HG02870 (cell line): ENCODE measurements at regions not wholly inside any gene's neighbourhood (a gene's known extent, or its start where the extent isn't known, plus 50 kb on each side); places are given as distances from the start of the nearest gene placed in this dataset.

Experiments used
- ATAC-seq: cut with Tn5 transposase; IDR thresholded peaks from one replicate; pipeline ENCODE4 v1.9.1; 2021; ENCODE audit warnings: mild to moderate bottlenecking, moderate library complexity; ENCODE audit not compliant: unreplicated experiment

GRCh38 chr2:150319658-150320555 lies 167.6 kb downstream of the RND3 start:
- no peak for ATAC-seq

- ATAC-seq = no peak
These were observed 168.4 kb downstream of the RND3 start for GRCh38 chr2:150319085-150319484.

DNA sequence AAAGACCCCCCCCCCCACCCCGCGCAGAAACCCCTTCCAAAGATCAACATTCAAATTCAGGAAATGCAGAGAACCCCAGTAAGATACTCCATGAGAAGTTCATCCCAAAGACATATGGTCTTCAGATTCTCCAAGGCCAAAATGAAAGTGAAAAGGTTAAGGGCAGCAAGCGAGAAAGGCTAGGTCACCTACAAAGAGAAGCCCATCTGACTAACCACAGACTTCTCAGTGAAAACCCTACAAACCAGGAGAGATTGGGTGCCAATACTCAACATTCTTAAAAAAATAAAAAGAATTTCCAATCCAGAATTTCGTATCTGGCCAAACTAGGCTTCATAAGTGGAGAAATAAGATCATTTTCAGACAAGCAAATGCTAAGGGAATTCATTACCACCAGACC lies 175.2 kb downstream of the RND3 start:
- no peak for ATAC-seq

DNA sequence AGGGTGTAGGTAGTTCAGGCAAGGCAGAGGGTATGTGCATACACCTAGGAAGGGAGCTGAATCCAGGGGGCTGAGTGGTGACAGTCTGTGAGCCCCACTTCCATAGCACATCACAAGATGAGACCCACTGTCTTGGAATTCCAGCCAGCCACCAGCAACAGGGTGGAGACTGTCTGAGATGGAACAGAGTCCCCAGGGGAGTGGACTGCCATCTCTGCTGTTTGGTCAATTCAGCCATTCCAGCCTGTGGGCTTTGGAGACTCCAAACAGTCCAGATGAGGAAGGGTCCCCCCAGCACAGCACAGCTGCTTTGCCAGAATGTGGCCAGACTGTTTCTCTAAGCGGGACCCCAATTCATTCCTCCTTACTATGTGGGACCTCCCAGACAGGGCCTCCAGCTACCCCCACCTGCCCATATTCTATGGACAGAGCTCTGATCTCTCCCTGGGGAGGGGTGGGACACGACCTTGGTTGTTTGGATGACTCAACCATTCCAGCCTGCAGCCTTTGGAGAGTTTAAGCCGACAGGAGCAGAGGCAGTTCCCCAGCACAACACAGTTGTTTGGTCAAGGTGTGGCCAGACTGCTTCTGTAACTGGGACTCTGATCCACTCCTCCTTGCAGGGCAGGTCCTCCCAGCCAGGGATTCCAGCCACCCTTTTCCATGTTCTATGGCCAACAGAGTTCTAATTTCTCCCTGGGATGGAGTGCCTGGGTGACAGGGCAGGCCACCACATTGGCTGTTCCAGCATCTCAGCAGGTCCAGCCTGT lies 178.0 kb downstream of the RND3 start:
- no peak for ATAC-seq

DNA sequence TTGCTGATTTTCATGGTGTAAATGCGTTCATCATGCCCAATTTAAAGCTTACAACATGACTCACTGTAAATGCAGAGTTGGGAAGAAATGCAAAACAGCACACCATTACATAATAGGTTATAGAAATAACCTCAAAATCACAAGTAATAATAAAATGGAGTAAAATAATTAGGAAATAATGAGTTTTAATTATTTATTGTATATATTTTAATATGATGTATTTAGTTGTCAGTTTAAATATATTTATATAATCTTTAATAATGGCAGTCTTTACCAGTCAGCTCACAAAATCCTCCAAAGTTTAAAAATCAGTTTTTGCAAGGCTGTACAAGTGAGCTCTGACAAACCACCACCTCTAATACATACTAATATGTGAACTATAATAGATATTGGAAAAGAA lies 180.2 kb downstream of the RND3 start:
- no peak for ATAC-seq

DNA sequence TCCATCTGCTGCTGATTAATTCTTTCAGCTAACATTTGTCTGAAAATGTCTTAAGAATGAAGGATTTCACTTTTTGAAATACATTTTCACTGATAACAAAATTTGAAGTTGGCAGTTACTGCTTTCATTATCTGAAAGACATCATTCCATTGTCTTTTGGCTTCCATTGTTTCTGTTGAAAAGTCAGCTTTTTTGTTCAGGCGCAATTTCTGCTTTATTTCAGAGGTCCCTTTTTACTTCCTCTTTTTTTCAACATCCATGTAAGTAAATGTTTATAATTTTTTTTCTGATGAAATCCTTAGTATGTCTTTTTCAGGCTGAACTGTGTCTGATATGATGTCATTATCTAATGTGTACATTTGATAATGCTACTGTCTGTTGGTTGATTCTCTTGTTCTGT lies 184.2 kb downstream of the RND3 start:
- ATAC-seq = no peak

DNA sequence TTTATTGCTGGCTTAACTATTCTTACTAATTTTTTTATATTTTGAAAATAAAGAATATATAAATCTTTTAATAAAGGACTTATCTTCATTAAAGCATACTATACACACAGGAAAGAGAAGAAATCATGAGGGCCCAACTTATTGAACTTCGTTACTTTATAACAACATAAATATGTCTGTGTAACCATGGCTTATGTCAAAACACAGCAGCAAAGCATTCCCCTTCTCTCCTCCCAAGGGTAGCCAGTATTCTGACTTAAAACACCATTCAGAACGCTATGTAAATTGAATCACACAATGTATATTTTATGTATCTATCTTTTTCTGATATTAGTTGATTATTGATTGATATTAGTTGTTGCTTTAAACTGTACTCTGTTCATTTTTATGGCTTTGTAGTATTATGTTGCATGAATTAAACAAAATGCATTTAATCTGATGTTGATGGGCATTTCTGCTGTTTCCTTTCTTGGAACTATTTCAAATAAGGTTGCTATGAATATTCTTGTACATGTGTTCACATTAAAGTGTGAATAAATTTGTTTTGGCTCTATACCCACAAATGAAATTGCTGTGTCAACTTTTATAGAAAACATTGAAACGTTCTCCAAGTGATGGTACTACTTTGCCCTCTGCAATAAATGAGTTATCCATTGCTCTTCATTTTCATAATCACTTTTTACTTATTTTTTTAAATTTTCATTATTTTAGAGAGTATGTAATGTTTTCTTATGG lies 188.7 kb downstream of the RND3 start:
- no peak for ATAC-seq

DNA sequence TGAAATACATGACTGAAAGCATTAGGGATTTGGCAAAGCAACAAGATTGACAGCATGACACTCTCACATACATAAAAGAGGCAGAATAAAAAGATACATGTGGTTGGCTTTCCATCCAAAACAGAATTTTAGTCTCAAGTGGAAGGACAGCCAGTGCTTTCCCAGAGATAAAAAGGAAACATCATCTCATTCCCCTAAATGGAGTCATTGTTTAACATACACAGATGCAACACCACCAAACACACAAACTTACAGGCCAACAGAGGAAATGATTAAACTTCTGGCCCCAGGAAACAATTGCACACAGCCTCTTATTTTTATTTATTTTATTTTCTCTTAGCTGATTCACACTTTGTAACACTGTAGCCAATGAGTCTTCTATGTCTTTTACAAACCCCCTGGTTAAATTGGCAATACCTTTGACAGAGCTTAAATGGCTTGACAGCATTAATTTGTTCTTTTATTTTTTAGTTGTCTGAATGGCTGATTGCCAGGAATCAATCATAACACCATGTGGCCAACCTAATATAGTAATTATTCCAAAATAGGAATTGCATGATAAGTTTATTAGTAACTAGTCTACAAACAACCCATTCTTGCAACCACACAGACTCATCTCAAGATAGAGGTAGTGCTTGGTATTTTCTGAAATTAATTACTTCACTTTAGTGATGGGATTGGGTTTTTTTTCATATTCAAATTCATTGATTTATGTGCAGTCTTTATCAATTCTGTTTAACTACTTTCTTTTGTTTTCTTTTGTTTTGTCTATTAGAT lies 190.5 kb downstream of the RND3 start:
- ATAC-seq = no peak

DNA sequence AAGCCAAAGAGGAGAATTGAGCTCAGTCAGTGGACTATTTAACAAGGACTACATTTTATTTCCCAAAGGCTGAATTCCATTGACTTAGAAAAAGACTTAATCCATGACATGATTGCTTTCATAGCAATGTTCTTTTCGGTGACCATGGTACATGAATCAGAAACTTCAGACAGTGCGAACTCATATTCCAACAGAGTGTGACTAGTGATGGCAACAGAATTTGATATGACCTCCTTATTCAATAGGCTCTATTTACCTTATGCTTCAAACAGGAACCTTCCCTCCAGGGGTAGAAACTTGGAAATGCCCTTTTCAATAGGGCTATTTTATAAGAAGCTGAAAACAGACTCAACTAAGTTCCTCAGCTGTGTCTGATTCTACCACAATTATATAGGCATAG lies 191.9 kb downstream of the RND3 start:
- no peak for ATAC-seq

DNA sequence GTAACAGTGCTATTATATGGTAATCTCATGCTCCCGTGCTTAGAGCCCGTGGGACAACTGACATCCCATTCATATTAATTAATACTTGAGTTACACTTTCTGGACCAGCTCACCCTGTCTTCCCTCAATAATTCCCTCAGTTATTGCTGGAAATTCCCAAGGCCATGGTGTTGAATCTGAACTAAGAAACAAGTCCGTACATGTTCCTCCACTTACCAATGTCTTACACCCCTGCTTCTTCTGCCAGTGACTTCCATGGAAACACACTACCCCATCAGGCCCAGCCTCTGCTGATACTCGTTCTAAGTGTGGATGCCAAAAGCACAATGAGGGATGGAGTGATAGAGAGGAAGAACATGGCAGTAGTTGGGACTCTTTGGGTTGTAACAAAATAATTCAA lies 193.7 kb downstream of the RND3 start:
- ATAC-seq = no peak

DNA sequence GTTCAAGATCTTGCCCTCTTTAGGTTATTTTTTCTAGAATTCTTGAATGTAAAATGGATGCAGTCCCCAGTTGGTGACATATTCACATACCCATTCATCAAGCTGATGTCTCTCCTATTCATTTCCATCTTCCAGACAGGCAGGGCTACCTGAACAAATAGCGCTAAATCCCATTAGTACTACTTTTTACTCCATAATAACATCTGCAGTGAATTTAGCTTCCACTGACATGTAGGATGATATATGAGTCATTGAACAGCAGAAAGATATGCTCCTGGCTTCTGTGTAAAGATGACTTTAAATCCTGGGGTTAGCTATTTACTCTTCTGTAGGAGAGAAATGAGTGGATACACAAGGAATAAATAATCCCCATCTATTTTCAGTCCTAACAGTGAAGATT lies 194.7 kb downstream of the RND3 start:
- ATAC-seq = no peak

GRCh38 chr2:150292192-150292591 lies 195.3 kb downstream of the RND3 start:
- ATAC-seq = no peak

DNA sequence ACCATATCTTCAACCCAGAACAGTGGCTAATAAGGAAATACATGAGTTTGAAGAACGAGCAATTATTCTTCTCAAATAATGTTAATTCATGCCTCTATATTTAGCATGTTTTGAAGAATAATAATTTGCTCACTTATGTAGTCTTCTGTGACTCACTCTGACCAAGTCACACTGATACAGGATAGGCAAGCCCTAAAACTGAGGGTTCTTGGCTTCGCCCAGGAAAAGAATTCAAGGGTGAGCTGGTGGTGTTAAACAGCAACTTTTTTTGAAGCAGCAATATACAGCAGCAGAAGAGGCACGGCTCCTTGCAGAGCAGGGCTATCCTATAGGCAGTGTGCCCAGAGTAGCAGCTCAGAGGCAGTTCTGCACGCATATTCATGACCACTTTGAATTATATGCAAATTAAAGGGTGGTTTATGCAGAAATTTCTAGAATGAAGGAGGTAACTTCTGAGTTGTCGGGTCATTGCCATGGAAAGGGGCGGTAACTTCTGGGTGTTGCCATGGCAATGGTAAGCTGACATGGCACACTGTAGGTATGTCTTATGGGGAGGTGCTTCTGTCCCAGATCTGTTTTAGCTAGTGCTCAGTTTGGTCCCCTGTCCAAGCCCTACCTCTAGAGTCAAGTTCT lies 200.6 kb downstream of the RND3 start:
- ATAC-seq = no peak

DNA sequence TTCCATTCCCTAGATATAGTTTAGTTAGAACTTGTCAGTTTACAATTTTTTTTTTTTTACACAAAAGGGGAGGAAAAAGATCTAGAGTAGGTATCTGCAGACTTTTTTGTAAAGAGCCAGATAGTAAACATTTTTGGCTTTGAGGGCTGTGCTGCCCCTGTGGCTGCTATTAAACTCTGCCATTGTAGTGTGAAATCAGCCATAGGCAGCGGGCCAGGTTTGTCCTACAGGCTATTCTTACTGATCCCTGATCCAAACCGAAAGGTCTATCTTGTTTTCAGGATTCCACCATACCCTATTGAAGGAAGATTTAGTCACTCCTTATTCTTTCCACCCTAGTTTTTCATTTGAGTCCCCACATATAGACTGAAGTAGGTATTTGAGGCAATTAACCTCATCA lies 203.4 kb downstream of the RND3 start:
- no peak for ATAC-seq

DNA sequence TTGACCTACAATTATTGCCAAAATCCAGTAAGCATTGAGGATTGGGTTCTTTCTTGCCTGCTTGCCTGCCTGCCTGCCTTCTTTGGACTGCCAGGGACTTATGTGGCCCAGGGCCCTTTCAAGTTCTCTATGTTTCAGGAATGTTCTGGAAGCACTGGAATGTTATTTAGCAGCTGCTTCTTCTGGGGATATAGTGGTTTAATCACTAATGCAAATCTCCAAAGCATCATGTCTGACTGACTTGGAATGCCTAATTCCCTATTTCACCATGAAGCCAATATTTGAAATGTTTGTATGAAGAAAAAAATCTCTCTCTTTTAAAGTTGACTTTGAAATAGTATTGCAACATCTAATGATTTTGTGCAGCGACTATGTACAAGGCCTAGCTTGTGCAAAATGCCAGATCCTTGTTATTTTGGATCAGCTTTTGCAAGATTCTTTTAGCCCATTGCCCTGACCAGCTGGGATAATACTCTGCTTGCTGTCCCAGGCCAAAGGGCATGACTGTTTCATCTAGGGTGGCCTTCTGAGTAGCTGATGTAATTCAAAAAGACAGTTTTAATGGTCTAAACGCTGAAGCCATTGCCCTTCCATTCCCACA lies 204.6 kb downstream of the RND3 start:
- ATAC-seq = no peak

- no peak for ATAC-seq
These were observed 205.1 kb downstream of the RND3 start for GRCh38 chr2:150282357-150282756.

DNA sequence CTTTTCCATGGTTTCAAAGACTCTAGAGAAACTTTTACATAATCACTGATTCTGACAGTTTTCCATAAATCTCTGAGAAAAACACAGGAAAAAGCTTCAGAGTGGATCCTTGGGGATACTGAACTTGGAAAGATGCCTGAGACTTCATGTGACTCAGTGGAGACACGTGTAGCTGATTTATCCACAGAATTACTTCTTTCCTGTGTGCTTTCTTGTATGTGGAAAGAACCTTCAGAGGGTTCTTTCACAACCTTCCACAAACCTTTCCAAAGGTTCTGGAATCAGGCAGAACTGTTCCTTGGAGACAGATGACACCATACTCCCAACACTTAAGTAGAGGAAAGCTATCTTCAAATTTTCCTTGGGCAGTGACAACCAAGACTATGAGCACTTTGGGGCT lies 207.2 kb downstream of the RND3 start:
- ATAC-seq = no peak

DNA sequence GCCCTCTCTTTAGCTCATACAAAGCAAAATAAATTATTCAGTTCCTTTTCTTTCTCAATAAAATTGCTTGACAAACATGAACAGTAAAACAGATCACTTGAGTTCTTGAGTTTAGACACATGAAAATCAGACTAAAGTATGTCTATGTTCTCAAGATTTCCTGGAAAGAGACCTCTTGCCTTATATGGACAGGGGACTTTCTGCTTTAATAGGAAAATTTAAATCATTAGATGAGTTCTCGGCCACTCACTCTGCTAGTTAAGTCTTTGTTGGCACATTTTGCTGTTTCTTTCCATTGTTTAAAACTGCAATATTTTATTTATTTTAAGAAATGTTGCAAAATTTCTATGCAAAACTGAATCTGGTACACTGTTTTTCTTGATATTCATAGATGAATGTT lies 207.8 kb downstream of the RND3 start:
- ATAC-seq = no peak

DNA sequence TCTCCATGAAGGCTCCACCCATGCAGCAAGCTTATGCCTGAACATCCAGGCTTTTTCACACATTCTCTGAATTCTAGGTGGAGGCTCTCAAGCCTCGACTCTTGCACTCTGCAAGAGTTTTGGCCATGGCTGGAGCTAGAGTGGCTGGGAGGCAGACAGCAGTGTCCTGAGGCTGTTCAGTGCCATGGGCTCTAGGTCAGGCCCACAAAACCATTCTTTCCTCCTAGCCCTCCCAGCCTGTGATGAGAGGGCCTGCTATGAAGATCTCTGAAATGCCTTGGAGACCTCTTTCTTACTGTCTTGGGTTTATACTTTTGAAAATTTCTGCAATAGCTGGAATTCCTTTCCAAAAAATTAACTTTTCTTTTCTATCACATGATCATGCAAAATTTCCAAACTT lies 210.7 kb downstream of the RND3 start:
- no peak for ATAC-seq

DNA sequence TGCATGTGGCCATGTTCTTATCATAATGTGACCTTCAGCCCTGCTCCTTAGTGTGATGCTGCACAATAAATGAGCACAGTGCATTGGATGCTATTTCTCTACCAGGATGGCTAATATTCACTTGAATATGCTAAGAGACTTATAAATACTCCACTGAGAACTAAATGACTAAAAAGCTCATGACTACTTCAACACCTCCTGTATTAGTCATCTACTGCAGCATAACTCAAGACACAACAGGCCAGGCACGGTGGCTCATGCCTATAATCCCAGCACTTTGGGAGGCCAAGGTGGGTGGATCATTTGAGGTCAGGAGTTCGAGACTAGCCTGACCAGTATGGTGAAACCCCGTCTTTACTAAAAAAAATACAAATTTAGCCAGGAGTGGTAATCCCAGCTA lies 213.4 kb downstream of the RND3 start:
- ATAC-seq = no peak
